Astrocyte of the cerebellum (primary cell): ENCODE measurements at regions not wholly inside any gene's neighbourhood (a gene's known extent, or its start where the extent isn't known, plus 50 kb on each side); places are given as distances from the start of the nearest gene placed in this dataset.

Experiments used
- DNase-seq: peaks from one replicate; pipeline ENCODE4 v3.0.0-alpha.2; 2011; ENCODE audit warnings: low read depth
- H3K4me3 ChIP-seq: 2 replicates; pipeline ENCODE4 v1.5.1; 2011; ENCODE audit warnings: mild to moderate bottlenecking, low read depth, low read length, moderate library complexity
- CTCF ChIP-seq: IDR thresholded peaks from 2 replicates; pipeline ENCODE4 v1.5.1; 2012; ENCODE audit warnings: low read length, low read depth, moderate library complexity, mild to moderate bottlenecking; ENCODE audit errors: missing control alignments
- in situ Hi-C: cut with HindIII; loops from 2 replicates; pipeline ENCODE4 v1.10.0; 2017; ENCODE audit warnings: low sequenced_read_pairs

- in situ Hi-C loops = no loop called here
- no peak for DNase-seq
- no peak overlapping the region for H3K4me3 ChIP-seq
- no peak for TF ChIP-seq CTCF
Measured at GRCh38 chr3:1945698-1946097, 153.0 kb upstream of the CNTN4 start.

GRCh38 chr3:1953536-1953935 is 145.1 kb upstream of the CNTN4 start:
- DNase-seq = no peak
- TF ChIP-seq CTCF = no peak
- no peak overlapping the region for H3K4me3 ChIP-seq
- in situ Hi-C loops = no loop called here

GRCh38 chr3:1954632-1955031 is 144.0 kb upstream of the CNTN4 start:
- no peak for DNase-seq
- no peak overlapping the region for H3K4me3 ChIP-seq
- in situ Hi-C loops = no loop called here
- TF ChIP-seq CTCF = no peak

- in situ Hi-C loops = no loop called here
- no peak for TF ChIP-seq CTCF
- no peak overlapping the region for H3K4me3 ChIP-seq
- DNase-seq = no peak
Measured at GRCh38 chr3:1955170-1955569, 143.5 kb upstream of the CNTN4 start.

- H3K4me3 ChIP-seq = no peak overlapping the region
- in situ Hi-C loops = no loop called here
- DNase-seq = no peak
- TF ChIP-seq CTCF = no peak
Measured at GRCh38 chr3:1955750-1956149, 142.9 kb upstream of the CNTN4 start.

- DNase-seq = no peak
- no peak overlapping the region for H3K4me3 ChIP-seq
- TF ChIP-seq CTCF = no peak
- in situ Hi-C loops = no loop called here
Measured at GRCh38 chr3:1960506-1960905, 138.2 kb upstream of the CNTN4 start.
